Tibial nerve (tissue), 3 donors: ENCODE measurements at regions not wholly inside any gene's neighbourhood (a gene's known extent, or its start where the extent isn't known, plus 50 kb on each side); places are given as distances from the start of the nearest gene placed in this dataset.

Experiments used
- POLR2A ChIP-seq, 2 donors: fragments of 450-650 bp; IDR thresholded peaks; one replicate each; pipeline ENCODE4 v1.6.1; 2017; ENCODE audit warnings: antibody characterized with exemption in 2 of 2, mild to moderate bottlenecking in 2 of 2, moderate library complexity in 2 of 2
- TF ChIP-seq, protein P1 (sequence below), 5 experiments: fragments of 200-600 bp in 3 of 5; fragments of 450-650 bp in 2 of 5; sonication (generic) in 3 of 5; IDR thresholded peaks; one replicate each; pipeline ENCODE4 v1.5.1; 2016 to 2019; ENCODE audit warnings: antibody characterized with exemption in 5 of 5, mild to moderate bottlenecking in 3 of 5, moderate library complexity in 2 of 5

DNA sequence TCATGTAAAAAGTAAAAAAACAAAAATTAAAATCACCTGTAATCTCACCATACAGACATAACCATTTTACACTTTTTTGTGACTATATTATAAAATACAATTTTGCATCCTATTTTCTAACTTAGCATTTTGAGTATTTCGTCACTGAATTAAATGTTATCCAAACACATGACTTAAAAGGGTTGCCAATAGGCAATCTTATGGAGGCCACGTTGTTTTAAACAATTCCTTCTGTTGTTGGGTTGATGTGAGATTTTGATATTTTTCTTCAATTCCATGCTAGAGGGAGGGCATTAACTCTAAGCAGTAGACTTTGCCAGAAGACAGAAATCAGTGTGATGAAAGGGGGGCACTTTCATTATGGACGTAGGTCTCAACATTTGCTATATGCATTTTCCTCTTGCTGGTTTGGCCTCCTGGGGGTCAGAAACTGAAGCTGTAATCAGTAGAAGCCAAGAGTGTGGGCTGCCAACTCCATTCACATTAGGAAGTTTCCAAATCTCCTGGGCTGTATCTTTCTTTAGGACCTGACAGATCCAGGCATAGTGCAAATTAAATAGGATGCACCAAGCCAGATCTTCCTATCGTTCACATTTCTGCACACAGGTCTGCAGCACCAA lies 614.2 kb upstream of the CLINT1 start:
- TF ChIP-seq, protein P1, sequence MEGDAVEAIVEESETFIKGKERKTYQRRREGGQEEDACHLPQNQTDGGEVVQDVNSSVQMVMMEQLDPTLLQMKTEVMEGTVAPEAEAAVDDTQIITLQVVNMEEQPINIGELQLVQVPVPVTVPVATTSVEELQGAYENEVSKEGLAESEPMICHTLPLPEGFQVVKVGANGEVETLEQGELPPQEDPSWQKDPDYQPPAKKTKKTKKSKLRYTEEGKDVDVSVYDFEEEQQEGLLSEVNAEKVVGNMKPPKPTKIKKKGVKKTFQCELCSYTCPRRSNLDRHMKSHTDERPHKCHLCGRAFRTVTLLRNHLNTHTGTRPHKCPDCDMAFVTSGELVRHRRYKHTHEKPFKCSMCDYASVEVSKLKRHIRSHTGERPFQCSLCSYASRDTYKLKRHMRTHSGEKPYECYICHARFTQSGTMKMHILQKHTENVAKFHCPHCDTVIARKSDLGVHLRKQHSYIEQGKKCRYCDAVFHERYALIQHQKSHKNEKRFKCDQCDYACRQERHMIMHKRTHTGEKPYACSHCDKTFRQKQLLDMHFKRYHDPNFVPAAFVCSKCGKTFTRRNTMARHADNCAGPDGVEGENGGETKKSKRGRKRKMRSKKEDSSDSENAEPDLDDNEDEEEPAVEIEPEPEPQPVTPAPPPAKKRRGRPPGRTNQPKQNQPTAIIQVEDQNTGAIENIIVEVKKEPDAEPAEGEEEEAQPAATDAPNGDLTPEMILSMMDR (IDR thresholded peaks at IDR 0.05), result no peak
- no peak for TF ChIP-seq POLR2A (IDR thresholded peaks at IDR 0.05)
